PC-9 (cell line): ENCODE measurements at regions not wholly inside any gene's neighbourhood (a gene's known extent, or its start where the extent isn't known, plus 50 kb on each side); places are given as distances from the start of the nearest gene placed in this dataset.

Source experiments
- CTCF ChIP-seq: fragments of 200-600 bp; sonication (generic); conservative IDR thresholded peaks from 2 replicates; pipeline ENCODE4 v1.6.1; 2017; ENCODE audit warnings: mixed run types, antibody characterized with exemption, mild to moderate bottlenecking, moderate library complexity
- EZH2 ChIP-seq: fragments of 200-600 bp; sonication (generic); IDR thresholded peaks from 2 replicates; pipeline ENCODE4 v1.8.0; 2017; ENCODE audit warnings: antibody characterized with exemption, low read depth

- no peak for TF ChIP-seq CTCF
- TF ChIP-seq EZH2, result no peak
Measured at GRCh38 chr20:19071902-19072498, 140.4 kb upstream of the SLC24A3 start.
